Stimulated activated CD4-positive, alpha-beta T cell treated with anti-CD3 and anti-CD28 coated beads, Interleukin-12 subunit alpha, Interleukin-12 subunit beta, amount 100 ng/mL, for 48 hours (primary cell): ENCODE measurements at regions not wholly inside any gene's neighbourhood (a gene's known extent, or its start where the extent isn't known, plus 50 kb on each side); places are given as distances from the start of the nearest gene placed in this dataset.

Experiments used
- DNase-seq, 3 donors: peaks; one replicate each; pipeline ENCODE4 v3.0.0-alpha.2; 2020; ENCODE audit warnings: low read depth in 2 of 3, low spot score in 1 of 3

DNA sequence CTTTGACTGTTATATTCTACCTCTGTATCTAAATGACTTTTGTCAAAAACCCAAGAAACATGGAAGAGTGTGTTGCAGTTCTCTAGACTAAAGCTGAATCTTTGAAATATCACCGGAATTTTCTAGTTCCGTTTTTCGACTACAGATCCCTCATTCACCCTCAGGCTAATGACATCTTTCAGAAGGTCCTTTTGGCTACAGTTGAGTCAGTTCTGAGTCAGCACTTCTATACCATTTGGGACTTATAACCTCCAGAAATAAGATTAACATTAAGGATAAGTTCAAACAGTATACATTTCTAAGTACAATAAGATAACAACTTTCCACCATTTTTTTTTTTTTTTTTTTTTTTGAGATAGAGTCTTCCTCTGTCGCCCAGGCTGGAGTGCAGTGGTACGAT is 331.0 kb upstream of the CPXCR1 start:
- no peak for DNase-seq

DNA sequence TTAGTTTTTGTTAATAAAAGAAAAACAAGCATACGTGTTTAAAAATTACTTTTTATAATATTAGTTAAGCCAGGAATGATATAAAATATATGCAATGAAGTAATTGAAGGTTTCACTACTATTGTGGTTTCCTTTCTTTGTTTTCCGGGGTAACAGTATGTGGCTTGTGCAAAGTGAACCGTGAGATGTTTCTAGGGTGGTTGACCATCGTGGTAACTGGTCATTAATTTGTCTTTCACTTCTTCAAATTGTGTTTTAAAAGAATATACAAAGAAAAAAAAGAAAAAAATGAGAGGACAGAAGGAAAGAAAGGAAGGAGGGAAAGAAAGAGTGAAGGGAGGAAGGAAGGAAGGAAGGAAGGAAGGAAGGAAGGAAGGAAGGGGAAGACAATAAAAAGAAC is 330.1 kb upstream of the CPXCR1 start:
- no peak for DNase-seq

DNA sequence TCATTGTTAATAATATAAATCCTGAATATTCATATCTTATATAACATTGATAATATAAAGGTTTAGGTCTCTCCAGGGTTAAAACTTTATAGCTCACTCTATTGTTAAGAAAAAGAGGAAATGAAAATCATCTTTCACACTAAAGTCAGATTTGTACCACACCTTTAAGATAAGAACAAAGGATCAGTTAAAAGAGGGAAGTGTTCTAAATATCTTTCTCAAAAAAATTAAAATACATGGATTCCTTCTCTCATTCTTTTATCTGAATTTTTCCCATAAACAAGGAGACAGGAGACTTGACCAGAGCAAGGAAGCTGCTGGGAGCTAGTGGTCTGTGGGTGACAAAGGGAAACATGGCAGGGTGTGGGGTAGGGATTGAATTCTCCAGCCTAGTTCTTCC is 323.0 kb upstream of the CPXCR1 start:
- DNase-seq = no peak

GRCh38 chrX:88424541-88424940 is 322.5 kb upstream of the CPXCR1 start:
- DNase-seq = no peak

DNA sequence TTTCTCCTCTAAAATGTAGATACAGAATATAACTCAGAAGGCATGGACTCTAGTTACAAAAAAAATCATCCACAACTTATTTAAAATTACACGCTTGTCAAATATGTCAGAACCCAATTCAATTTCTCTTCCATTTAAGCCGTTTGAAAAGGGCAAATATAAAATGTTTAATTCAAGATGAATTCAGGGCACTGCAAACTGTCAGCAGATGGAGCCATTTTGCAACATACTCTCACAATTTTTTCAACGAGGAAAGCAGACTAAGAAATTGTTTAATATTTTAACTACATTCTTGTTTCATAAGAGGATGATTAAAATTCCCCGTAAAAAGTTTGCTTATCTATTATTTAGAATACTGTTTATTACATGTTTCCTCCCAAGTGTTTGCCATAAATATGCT is 321.3 kb upstream of the CPXCR1 start:
- no peak for DNase-seq

- no peak for DNase-seq
Observed at GRCh38 chrX:88437563-88437962, 309.5 kb upstream of the CPXCR1 start.

GRCh38 chrX:88438209-88438608 is 308.8 kb upstream of the CPXCR1 start:
- no peak for DNase-seq

- DNase-seq = no peak
Observed at GRCh38 chrX:88439935-88440334, 307.1 kb upstream of the CPXCR1 start.
